ENCODE measurements at regions not wholly inside any gene's neighbourhood (a gene's known extent, or its start where the extent isn't known, plus 50 kb on each side); places are given as distances from the start of the nearest gene placed in this dataset.

DNA sequence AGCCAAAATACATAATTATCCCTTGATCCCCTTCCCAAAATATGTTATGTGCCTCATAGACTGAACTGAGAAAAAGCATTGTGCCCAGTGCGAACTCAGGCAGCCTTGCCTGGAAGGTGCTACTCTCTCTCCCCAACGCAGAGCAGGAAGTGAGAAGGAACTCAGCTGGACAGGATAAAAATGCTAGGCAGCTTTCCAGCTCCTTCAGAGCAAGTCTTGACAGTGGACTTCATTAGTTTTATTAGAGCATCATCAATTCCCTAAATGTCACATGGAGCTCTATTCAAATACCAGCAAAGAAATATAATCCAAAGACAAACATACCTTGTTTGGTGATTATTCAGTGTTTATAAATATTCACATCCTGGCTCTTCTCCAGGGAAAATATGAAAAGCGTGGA is 202.4 kb downstream of the RFC3 start:
- Histone ChIP-seq H3K4me1 (no peaks in the 10 kb centered on the region), H3K4me3 (no peak overlapping the region), H3K36me3 (no peaks in the 10 kb centered on the region), H3K27me3 (replicated peaks in 1 of 7) (no peaks in the 10 kb centered on the region), H3K27ac (no peak overlapping the region), H3K9me3 (peaks cover 0 to 30% (median 19%) of the 10 kb centered on the region in 8 donors)
- intact Hi-C loops (cut with DNase I; ENCODE audit: low total_unique reads) = no loop called here
- no peak for DNase-seq
- no peak for TF ChIP-seq POLR2AphosphoS5 (IDR thresholded peaks at IDR 0.05)
- no peak for TF ChIP-seq CTCF (IDR thresholded peaks at IDR 0.05 in 8 of 11, conservative IDR thresholded peaks at IDR 0.05 in 3 of 11)
- no peak for TF ChIP-seq POLR2A (IDR thresholded peaks at IDR 0.05)
- 72 to 81% (median 75%) methylated on average over 3 of the region's 3 CpGs for WGBS, 5 donors

GRCh38 chr13:34021619-34022018 is 203.7 kb downstream of the RFC3 start:
- Histone ChIP-seq H3K4me3 (no peak overlapping the region), H3K27me3 (replicated peaks in 1 of 7) (no peaks in the 10 kb centered on the region), H3K36me3 (no peaks in the 10 kb centered on the region), H3K4me1 (no peaks in the 10 kb centered on the region), H3K9me3 (peaks cover 0 to 41% (median 26%) of the 10 kb centered on the region in 8 donors), H3K27ac (no peak overlapping the region)
- intact Hi-C loops (cut with DNase I; ENCODE audit: low total_unique reads) = no loop called here
- DNase-seq = no peak
- TF ChIP-seq CTCF (IDR thresholded peaks at IDR 0.05 in 8 of 11, conservative IDR thresholded peaks at IDR 0.05 in 3 of 11) (no peak), POLR2A (IDR thresholded peaks at IDR 0.05) (no peak), POLR2AphosphoS5 (IDR thresholded peaks at IDR 0.05) (no peak)

DNA sequence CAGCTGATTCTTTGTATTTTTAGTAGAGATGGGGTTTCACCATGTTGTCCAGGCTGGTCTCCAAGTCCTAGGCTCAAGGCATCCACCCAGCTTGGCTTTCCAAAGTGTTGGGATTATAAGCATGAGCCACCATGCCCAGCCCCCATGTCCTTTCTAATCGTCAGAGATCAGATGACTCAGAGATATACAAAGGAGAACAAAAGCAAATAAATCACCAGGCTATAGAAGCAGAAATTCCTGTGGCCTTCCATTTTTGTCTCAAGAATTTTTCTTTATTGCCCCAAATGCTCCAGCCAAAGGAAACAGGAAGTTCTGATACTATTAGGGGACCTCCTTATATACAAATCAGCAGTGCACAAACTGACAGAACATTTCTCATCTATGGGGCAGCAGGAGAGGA is 207.8 kb downstream of the RFC3 start:
- intact Hi-C loops (cut with DNase I; ENCODE audit: low total_unique reads) = no loop called here
- Histone ChIP-seq H3K27me3 (replicated peaks in 1 of 7) (no peaks in the 10 kb centered on the region), H3K27ac (no peak overlapping the region), H3K36me3 (no peaks in the 10 kb centered on the region), H3K4me3 (no peak overlapping the region), H3K4me1 (no peaks in the 10 kb centered on the region), H3K9me3 (peaks cover 0 to 54% (median 38%) of the 10 kb centered on the region in 8 donors)
- 11 to 37% (median 28%) methylated on average over 1 of the region's 1 CpG for WGBS, 5 donors
- TF ChIP-seq POLR2A (IDR thresholded peaks at IDR 0.05) (no peak), CTCF (IDR thresholded peaks at IDR 0.05 in 8 of 11, conservative IDR thresholded peaks at IDR 0.05 in 3 of 11) (no peak), POLR2AphosphoS5 (IDR thresholded peaks at IDR 0.05) (no peak)
- DNase-seq = no peak

DNA sequence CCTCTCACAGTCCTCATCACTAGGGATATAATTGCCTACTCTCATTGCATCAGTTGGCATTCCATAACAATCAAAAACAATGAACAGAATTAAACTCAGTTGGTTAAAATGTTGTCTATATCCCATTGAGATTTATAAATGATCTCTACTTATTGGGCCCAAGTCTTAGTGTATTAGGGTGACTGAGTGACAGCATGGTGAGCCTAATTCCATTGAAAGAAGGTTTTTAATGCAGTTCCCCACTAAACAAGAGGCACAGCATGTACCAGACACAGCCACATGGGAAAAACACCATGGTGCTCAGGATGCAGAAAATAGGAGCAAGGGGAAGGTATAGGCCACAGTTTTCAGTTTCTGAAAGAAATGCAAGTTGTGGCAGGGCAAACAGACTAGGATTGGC is 208.4 kb downstream of the RFC3 start:
- Histone ChIP-seq H3K27ac (no peak overlapping the region), H3K9me3 (peaks cover 0 to 49% (median 32%) of the 10 kb centered on the region in 8 donors), H3K36me3 (no peaks in the 10 kb centered on the region), H3K4me1 (no peaks in the 10 kb centered on the region), H3K27me3 (replicated peaks in 1 of 7) (no peaks in the 10 kb centered on the region), H3K4me3 (no peak overlapping the region)
- TF ChIP-seq POLR2AphosphoS5 (IDR thresholded peaks at IDR 0.05) (no peak), POLR2A (IDR thresholded peaks at IDR 0.05) (no peak), CTCF (IDR thresholded peaks at IDR 0.05 in 8 of 11, conservative IDR thresholded peaks at IDR 0.05 in 3 of 11) (no peak)
- no peak for DNase-seq
- intact Hi-C loops (cut with DNase I; ENCODE audit: low total_unique reads) = no loop called here

Measured in spleen (tissue), 11 donors.